Suppressor macrophage (primary cell): ENCODE measurements at regions not wholly inside any gene's neighbourhood (a gene's known extent, or its start where the extent isn't known, plus 50 kb on each side); places are given as distances from the start of the nearest gene placed in this dataset.
"Not testable (repeated sequence)": the region's sequence is repeated elsewhere in the genome, so short reads cannot be mapped to it uniquely, and the experiment has no call there.

Experiments used
- DNase-seq, 4 experiments: peaks; one replicate each; pipeline ENCODE4 v3.0.0-alpha.2; 2020 to 2022

DNA sequence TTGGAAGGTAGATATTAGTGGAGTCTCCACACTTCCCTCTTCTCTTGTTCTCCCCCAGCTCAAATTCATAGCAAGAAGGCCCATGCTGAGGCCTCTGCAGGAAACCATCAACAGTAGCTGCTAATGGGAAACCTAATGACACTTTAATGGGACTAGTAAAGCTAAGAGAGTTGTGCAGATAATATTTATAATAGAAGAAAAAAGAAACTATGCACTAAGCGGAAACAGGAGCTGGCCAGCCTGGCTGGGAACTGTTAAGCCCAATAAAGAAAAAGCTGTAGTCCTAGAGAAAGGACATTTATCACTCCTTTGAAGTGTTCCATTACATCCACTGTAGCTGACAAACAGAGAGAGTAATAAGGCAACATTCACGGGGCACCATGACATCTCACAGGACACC lies 229.6 kb downstream of the IGSF11 start:
- no peak for DNase-seq

DNA sequence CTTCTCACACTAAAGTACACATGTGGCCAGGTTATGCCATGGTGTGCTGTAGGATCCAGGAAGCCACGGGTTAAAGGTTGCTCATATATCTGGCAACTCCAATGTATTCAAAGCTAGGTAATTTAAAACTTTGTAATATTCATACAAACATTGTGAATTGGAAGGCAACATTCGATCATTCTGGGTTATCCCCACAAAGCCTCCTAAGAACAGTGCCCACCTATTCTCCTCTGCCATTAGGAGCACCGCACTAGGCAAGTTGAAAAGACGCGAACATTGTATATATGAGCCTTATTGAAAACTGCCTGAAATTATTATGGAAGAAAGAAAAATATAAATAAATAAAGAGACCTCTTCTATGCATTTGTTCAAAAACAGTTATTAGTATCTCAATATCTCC lies 228.2 kb downstream of the IGSF11 start:
- no peak for DNase-seq

DNA sequence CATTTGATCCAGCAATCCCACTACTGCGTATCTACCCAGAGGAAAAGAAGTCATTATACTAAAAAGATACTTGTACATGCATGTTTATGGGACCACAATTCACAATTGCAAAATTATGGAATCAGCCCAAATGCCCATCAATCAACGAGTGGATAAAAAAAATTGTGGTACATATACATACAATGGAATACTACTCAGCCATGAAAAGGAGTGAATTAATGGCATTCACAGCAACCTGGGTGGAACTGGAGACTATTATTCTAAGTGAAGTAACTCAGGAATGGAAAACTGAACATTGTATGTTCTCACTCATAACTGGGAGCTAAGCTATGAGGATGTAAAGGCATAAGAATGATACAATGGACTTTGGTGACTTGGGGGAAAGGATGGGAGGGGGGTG lies 227.3 kb downstream of the IGSF11 start:
- DNase-seq = not testable (repeated sequence)

DNA sequence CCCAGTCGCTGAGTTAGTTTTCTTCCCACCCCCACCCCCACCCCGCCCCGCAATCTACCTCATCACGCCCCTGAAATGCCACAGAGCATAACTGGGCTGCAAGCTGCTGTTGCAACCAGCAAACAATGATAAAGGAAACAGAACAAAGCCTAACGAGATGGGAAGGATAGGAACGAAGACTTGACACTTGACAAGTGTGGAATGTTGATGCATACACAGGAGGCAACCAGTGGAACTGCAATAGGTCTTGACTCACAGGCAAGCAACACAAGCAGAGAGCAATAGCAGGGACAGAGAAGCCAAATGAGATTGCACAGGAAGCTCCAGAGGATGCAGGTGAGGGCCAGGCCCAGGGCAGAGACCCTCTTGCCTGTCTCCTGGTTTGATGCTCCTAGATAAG lies 225.9 kb downstream of the IGSF11 start:
- DNase-seq = no peak

DNA sequence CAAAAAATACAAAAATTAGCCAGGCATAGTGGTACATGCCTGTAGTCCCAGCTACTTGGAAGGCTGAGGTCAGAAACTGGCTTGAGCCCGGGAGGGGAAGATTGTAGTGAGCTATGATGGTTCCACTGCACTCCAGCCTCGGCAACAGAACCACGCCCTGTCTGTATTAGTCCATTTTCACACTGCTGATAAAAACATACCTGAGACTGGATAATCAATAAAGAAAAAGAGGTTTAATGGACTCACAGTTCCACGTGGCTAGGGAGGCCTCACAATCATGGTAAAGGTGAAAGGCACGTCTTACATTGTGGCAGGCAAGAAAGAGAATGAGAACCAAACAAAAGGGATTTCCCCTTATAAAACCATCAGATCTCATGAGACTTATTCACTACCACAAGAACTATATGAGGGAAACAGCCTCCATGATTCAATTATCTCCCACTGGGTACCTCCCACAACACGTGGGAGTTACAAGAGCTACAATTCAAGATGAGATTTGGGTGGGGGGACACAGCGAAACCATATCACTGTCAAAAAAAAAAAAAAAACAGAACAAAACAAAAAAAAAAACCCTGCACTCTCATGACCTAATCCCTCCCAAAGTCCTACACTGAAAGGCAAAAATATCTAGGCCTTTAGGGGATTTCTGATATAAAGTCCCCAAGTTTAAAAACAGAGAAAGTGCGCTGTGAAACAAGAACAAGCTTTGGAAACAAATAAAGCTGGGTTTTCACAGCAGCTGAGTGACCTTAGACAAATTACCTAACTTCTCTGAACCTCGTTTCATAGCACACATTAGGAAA lies 224.7 kb downstream of the IGSF11 start:
- DNase-seq = peak in 2 of 4 experiments; percentile 1 to 7

DNA sequence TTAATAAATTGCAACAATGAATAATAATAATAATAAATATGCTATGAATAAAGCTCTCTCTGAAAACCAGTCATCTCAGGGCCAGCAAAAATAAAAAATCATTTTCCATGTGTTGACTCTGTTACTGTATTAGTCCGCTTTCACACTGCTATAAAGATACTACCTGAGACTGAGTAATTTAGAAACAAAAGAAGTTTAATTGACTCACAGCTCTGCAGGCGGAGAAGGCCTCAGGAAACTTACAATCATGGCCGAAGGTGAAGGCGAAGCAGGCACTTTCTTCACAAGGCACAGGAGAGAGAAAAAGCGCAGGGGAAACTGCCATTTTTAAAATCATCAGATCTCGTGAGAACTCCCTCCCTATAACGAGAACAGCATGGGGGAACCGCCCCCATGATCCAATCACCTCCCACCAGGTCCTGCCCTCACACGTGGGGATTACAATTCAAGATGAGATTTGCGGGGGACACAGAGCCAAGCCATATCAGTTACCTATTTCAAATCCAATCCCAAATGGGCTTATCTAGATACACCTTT lies 224.1 kb downstream of the IGSF11 start:
- DNase-seq = no peak

DNA sequence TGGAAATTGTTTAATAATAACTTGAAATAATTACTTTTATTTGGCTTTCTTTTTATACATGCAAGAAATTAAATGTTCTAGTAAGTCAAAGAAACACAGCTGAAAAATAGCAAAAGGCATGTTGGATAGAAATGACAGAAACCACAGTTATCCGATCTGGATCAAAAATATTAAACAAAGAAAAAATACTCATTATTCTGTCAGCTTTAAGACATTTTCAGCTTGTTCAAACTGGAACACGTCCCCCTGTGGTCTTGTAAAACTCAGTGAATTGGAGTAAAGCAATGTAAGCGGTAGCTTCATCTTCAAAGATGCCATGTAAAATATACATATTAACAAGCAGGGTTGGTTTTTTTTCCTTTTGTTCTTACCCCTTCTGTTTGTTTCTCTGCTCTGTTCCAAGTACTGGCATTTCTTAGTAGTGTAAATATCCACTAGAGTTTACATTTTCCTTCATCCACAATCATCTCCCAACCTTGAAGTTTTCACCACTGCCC lies 223.4 kb downstream of the IGSF11 start:
- DNase-seq = no peak

DNA sequence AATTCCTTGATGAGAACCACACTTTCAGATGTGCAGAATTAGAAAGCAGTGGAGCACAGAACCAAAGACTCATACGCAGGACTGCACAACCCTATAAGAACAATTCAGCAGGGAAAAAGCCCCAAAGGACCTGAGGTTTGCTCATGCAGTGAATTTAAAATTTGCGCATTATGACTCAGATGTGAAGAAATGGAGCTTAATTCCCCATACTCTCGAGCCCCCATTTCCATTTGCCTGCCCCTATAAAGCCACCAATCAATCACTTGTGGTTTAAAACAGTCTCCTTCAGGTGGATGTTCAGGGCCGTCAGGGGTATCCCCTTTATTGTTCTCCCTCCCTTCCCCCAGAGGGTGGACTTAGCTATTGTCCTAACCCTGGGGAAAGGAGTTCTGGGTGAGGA lies 221.2 kb downstream of the IGSF11 start:
- DNase-seq = no peak

DNA sequence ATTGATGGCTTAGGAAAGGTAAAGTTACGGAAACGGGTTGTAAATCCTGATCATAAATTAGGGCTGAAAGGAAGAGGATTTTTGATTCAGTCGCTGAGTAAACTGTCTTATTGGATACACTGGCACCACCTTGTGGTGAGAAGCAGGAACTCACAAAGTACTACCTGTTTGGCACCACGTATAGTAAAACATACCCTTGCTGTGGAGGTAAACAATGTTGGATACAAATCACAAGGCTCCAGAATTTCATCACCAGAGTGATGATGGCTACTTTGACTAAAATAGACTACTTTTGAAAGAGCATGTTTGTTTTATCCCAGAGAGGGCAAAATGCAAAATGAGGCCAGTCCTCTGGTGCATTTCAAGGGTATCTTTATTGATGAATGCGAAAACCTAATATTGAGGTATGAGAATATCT lies 216.9 kb downstream of the IGSF11 start:
- DNase-seq = peak; percentile 29 to 71 (median 58)

DNA sequence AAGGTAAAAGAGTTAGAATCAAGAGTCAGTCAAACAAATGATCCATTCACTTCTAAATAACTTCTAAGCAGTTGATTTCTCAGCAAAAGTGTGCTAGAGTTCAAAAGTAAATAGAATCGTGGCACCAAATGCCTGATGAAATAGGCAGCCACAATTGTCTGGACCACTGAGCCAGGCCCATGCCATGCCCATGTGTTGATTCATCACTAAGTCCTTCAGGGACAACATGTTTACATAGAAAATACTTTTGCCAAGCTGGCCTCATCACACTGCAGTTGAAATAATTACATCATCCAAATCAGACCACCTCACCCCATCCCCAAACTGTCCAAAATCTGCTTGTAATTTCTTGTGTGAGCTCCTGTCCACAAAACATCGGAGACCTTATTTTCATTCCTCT lies 216.3 kb downstream of the IGSF11 start:
- DNase-seq = no peak

DNA sequence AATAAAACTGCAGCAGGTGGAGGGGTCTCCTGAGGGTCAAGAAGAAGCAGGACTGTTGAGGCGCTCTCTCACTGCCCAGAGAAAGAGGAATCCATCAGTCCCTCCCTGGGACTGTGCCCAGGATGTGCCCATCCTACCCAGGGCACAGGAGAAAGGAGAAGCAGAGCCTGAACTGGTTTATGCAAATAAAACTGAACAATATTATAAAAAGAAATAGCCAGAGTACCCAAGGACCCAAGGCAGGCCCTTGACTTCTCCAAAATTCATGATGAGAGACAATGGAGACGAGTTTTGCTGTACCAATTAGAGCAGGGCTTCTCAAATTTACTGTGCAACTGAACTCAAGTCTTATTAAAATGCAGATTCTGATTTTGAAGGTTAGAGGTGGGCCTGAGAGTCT lies 211.0 kb downstream of the IGSF11 start:
- no peak for DNase-seq

DNA sequence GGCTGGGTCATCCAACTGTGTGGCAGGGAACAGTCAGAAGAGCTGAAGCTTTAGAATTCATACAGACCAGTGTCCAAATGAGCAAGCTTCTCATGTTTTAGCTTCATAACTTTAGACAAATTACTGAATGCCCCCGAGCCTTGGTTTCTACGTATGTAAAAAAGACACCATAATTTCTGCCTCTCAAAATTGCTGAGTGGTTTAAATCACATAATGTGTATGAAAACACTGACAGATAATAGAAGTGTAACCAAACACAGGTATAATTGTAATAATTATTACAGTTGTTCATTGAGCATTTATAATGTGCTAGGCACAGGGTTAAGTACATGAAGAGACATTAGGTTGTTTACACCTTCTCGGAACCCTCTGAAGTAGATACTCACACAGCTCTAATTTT lies 207.2 kb downstream of the IGSF11 start:
- DNase-seq = no peak

DNA sequence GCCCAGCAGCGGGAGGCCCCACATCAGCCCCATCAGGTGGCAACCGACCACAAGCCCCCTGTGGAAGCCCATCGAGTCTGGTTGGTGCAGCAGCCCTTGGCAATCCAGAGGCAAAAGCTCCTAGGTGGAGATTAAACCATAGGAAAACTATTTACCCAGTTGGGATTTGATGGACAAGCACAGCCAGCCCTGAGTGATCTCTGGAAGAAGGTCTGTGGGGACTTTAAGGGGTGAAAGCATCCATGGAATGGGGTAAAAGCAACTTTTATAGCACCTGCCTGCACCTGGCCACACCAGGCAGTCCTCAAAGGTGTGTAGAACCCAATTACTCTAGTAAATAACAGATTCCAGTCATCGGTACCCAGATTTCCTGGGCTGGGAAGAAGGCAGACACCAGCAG lies 206.3 kb downstream of the IGSF11 start:
- no peak for DNase-seq

DNA sequence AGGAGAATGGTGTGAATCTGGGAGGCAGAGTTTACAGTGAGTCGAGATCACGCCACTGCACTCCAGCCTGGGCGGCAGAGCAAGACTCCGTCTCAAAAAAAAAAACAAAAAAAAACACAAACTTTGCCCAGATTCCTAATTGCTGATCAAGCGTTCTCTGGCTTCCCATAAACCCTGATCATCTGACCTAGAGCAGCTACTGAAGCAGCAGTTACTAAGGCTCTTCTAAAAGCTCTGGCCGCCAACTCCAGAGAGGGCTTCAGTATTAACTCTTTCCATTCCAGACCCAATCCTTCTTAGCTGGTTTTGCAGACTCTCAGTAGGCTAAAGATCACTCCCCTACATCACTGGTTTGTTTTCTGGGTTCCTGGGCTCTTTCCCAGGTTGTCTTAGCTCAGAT lies 201.6 kb downstream of the IGSF11 start:
- DNase-seq = no peak

DNA sequence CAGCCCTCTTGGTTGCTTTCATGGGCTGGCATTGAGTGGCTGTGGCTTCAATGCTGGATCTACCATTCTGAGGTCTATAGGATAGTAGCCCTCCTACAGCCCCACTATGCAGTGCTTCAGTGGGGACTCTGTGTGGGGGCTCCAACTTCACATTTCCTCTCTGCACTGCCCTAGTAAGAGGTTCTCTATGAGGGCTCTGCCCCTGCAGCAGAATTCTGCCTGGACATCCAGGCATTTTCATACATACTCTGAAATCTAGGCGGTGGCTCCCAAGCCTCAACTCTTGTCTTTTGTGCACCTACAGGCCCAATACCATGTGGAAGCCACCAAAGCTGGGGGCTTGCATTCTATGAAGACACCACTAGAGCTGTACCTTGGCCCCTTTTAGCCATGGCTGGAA lies 195.8 kb downstream of the IGSF11 start:
- no peak for DNase-seq

DNA sequence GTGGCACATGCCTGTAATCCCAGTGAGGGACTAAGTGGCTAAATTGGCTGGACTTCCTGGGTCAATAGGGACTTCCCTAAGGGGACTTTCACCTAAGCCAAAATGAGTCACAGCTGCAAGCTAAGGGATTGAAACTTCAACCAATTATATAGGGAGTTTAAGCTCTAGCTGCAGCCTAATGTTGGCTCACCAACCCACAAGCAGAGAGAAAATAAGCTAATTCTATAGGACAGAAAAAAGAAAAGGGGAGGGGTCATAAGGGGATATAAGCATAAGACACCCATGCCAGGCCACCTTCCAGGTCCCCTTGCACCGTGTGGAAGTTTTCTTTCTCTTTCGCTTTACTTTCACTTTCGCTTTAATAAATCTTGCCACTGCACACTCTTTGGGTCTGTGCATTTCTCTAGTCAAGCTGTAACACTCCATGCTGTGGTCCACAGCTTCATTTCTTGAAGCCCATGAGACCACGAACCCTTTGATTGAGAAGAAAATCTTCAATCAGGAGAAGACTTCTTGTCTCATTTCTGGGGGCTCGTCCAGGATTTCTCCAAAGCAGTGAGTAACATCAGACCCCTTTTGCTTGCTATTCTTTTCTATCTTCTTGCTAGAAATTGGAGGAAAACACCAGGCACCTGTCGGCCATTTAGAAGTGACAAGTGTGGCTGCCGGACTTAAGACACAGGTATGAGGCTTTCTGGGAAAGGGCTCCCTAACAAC lies 192.3 kb downstream of the IGSF11 start:
- DNase-seq = no peak

DNA sequence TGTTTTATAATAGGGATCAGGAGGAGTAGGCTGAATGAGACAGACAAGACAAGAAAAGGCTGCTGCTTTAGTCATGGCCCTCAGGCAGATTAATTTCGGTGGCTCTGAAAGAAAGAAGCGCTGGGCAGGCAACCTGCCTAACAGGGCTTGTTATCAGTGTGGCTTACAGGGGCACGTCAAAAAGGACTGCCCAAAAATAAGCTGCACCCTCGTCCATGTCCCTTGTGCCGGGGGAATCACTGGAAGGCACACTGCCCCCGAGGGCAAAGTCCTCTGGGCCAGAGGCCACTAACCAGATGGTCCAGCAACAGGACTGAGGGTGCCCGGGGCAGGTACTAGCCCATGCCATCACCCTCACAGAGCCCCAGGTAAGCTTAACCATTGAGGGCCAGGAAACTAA lies 188.5 kb downstream of the IGSF11 start:
- no peak for DNase-seq
